Epithelial cell of proximal tubule (primary cell): ENCODE measurements at regions not wholly inside any gene's neighbourhood (a gene's known extent, or its start where the extent isn't known, plus 50 kb on each side); places are given as distances from the start of the nearest gene placed in this dataset.

Experiments used
- DNase-seq: peaks from one replicate; pipeline ENCODE4 v3.0.0-alpha.2; 2011; ENCODE audit warnings: low read depth
- H3K4me3 ChIP-seq: 2 replicates; pipeline ENCODE4 v1.5.1; 2011; ENCODE audit warnings: low read depth, mild to moderate bottlenecking, low read length
- CTCF ChIP-seq: conservative IDR thresholded peaks from 2 replicates; pipeline ENCODE4 v1.5.1; 2012; ENCODE audit warnings: low read depth, mild to moderate bottlenecking, low read length

DNA sequence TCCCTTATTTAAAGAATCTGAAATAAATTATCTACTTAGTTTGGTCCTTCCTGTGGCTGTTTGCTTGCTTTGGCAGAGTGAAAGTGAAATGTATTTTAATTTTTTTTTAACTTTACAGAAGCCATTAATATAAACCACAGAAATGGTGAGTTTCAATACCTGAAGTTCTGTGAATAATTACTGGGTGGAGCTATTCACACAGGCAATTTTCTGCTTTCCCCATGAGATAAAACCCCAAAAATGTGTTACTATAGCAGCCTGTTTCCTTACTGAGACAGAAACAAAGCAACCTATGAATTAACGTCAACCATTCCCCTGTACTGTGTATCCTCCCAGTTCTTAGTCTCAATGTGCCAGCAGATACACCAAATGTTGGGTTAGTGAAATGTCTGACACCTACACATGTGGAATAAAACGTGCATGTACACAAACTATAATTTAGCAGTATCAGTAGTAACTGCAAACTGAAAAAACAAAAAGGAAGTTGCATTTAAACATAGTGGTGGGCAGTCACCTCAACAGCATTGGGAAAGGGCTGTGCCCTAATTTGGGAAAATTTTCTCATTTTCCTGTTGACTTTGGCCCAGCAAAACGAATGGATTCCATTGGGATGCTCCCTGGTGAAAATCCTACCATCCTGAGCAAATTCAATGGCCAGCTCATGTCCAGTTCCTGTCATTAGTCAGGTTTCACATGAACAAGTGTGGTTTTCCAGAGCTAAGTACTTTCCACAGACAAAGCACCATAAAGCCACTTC is 73.1 kb upstream of the RMDN2 start:
- no peak for TF ChIP-seq CTCF
- DNase-seq, result no peak
- H3K4me3 ChIP-seq, result no peak overlapping the region

DNA sequence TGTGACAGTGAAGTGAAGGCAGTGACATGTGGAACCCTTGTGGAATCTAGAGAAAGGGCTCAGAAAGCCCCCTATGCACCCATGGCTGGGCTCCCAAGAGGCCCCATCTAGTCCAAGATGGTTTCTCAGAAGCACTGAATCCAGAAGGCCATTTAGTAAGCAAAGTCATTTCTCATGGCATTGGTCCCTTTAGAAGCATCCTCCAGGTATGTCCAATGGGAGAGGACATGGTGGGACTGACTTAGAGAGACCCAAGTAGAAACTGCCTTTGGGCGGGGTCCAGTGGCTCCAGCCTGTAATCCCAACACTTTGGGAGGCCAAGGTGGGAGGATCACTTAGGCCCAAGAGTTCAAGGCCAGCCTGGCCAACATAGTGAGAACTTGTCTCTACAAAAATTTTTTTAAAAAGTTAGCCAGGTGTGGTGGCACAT is 72.5 kb upstream of the RMDN2 start:
- TF ChIP-seq CTCF, result no peak
- no peak for DNase-seq
- no peak overlapping the region for H3K4me3 ChIP-seq

DNA sequence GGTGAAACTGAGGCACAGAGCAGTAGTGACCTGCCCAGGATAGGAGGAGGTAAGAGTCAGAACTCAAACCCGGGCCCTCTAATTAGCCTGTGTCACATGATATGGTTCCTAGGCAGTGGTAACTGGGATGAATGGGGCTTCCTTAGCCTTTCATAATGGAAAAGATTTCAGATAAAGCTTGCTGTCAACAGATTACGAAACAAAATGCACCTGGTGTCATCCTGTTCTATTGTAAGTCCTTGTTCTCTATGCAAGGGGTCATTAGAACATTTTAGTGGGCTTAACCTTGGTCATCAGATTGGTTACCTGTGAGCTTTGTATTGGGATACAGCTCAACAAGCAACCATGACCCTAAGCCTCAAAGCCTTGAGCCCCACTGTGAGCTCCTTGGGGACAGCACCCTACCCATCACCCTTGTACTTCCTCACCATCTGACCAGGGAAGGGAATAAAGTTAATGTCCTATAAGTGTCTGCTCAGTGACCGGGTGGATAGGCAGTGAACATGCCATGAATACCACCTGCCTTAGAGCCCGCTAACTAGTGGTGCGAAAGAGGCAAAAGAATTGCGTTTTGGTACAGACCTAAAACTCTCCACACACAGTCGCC is 70.3 kb upstream of the RMDN2 start:
- no peak overlapping the region for H3K4me3 ChIP-seq
- no peak for DNase-seq
- no peak for TF ChIP-seq CTCF

GRCh38 chr2:37855283-37856041 is 69.6 kb upstream of the RMDN2 start:
- TF ChIP-seq CTCF, result no peak
- no peak for DNase-seq

DNA sequence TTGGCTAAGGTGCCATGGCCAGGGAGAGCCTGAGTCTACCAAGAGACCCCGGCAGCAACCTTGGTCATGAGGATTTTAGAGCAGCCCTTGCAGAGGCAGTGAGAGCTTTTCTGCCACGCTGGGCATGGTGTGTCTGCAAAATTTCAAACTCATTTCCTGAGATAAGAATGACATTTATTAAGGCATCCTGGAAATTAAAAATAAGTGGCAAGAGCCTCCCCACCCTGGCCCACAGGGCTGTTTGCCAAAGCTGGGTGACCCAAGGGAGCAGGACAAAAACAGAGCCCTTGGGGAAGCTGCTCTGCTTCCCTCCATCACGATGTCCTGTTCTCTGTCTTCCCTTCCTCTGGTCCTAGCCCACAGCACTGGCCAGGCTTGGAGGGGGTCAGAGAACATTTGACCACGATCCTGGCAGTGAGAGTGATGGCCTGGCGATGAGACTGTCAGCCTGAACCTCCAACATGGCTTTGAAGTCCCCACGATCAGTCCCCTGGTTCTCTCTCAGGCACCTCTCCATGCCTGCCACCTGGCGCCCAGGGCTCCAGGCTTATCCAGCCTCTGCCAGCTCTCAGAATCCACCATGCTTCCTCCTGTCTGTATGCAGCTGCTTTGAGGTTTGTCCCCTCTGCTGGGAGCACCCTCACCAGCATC is 68.9 kb upstream of the RMDN2 start:
- TF ChIP-seq CTCF, result no peak
- DNase-seq, result no peak
- H3K4me3 ChIP-seq, result no peak overlapping the region

More at GRCh38 chr2:37855283-37856041, 69.6 kb upstream of the RMDN2 start:
- no peak overlapping the region for H3K4me3 ChIP-seq

DNA sequence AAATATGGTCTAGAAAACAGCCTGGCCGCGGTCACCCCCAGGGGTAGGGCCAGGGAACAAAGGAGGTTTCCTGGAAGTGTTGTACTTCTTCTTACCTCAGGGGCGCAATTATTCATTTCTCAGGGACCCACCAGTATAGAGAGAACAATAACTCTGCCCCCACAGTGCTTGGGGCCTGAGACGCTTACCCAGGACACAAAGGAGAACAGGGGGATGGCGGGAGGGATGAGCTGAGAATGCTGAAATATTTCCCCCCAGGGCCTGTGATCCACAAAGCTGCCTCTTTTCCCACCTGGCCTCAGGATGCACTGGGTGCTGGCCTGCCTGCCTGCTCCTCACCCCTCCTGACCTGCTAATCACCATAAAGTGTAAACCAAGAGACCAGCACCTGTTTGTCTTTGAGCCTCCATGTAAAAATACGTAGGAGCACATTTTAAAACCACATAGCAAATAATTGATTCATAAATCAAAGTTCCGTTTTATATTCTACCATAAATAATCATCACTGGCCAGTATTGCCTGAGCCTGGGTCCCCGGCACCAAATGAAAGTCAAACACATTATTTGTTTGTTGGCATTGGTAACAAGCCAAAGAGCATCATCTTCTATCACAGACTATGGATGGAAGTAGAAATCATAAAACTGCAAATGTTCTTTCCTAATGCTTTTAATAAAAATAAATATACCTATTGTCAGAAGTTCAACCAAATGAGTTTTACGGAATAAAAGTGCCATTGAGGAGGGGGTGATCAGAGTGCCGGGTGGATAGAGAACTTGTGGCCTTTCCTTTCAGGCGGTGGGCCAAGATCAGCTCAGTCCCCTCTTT is 67.3 kb upstream of the RMDN2 start:
- H3K4me3 ChIP-seq, result no peak overlapping the region
- TF ChIP-seq CTCF, result no peak
- DNase-seq, result no peak
